VCaP (cell line): ENCODE measurements at regions not wholly inside any gene's neighbourhood (a gene's known extent, or its start where the extent isn't known, plus 50 kb on each side); places are given as distances from the start of the nearest gene placed in this dataset.

ENCODE experiments used
- H3K27ac ChIP-seq: fragments of 450-650 bp; 2 replicates; pipeline ENCODE4 v1.5.1; 2017
- TF ChIP-seq, protein P1 (sequence below): fragments of 450-650 bp; conservative IDR thresholded peaks from 2 replicates; pipeline ENCODE4 v1.5.1; 2017; ENCODE audit warnings: mild to moderate bottlenecking, moderate library complexity

DNA sequence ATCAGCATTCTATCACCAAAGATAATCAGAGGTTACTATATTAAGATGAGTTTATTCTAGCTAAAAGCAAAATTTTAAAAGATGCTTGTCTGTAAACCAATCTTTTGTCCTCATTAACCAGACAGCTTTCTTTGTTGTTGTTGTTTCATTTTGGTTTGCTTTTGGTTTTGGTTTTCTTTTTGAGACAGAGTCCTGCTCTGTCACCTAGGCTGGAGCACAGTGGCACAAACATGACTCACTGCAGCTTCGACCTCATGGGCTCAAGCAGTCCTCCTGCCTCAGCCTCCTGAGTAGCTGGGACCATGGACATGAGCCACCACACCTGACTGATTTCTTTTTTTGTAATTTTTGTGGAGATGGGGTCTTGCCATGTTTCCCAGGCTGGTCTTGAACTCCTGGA lies 102.9 kb downstream of the COX18 start:
- no peak overlapping the region for H3K27ac ChIP-seq
- TF ChIP-seq, protein P1, sequence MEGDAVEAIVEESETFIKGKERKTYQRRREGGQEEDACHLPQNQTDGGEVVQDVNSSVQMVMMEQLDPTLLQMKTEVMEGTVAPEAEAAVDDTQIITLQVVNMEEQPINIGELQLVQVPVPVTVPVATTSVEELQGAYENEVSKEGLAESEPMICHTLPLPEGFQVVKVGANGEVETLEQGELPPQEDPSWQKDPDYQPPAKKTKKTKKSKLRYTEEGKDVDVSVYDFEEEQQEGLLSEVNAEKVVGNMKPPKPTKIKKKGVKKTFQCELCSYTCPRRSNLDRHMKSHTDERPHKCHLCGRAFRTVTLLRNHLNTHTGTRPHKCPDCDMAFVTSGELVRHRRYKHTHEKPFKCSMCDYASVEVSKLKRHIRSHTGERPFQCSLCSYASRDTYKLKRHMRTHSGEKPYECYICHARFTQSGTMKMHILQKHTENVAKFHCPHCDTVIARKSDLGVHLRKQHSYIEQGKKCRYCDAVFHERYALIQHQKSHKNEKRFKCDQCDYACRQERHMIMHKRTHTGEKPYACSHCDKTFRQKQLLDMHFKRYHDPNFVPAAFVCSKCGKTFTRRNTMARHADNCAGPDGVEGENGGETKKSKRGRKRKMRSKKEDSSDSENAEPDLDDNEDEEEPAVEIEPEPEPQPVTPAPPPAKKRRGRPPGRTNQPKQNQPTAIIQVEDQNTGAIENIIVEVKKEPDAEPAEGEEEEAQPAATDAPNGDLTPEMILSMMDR = no peak

DNA sequence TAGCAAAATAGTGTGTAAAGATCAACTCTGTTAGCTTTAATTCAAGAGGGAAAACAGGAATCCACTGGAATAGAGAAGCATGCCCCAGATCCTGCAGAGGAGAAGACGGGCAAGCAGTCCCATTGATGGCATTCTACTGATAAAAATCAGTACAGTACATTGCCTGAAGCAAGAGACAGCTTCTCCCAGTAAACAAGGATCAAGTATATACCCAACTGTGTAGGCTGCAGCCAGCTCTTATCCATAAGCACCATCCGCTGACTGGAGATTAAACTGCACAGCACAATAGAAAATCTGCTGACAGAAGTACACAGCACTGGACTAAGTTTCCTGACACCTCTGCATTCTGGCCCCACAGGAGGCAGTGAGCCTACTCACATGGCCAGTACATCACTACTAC lies 110.1 kb downstream of the COX18 start:
- TF ChIP-seq, protein P1 = no peak; the same call in 1 of the 2 replicates
- no peak overlapping the region for H3K27ac ChIP-seq

DNA sequence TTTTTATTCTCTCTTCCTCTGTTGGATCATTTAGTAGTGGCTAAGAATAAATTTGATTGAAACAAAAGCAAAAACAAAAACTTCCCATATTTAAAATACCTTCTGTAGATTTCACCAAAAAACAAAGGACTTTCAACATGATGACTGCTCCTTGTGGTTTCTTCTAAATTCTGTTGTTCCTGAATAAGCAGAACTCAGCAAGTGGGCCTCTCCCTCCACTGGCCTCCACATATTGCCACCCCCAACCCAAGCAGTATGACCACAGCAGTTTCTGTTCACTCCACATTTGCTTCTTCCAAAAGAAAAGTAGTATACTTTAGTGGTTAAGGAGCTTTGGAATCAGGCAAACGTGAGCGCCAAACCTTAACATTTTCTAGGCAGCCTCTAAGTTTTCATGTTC lies 114.7 kb downstream of the COX18 start:
- TF ChIP-seq, protein P1 = no peak
- peak overlapping the region; percentile 41; the same call in 1 of the 2 replicates for H3K27ac ChIP-seq

DNA sequence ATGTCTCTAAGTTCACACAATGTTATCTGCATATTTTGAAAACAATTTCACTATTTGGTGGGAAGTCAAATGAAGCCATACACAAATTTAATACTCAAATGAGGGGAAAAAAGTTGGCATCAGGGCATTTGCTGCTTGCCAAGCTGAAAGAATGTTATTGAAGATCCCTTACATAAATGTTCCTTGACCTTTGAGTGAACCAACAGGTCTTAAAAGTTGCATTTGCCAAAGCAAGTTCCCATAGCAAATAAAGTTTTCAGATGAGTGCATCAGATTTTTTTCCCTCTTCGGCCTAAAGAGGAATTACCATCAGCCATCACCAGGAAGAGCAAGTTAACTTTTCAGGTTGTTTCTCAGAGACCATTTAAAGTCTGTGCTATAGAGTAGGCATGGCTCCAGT lies 115.9 kb downstream of the COX18 start:
- TF ChIP-seq, protein P1 = no peak
- H3K27ac ChIP-seq = peak overlapping the region; percentile 41

DNA sequence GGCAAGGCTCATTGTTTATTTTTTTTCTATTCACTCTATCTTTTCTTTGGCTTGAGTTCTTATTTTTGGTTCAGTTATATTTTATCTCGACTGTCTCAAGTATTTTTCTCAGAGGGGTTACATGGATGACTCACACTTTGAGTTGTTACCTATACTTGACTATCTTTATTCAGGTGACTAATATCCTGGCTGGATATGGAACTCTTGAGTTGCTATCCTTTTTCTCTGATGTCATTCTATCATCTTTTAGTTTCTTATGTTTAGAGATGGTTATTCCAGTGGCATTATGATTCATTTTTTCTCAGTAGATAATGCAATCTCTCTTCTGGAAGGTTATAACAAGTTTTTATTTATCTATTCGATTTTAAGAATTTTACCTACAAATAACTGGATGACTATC lies 117.9 kb downstream of the COX18 start:
- TF ChIP-seq, protein P1 = no peak
- H3K27ac ChIP-seq = no peak overlapping the region

DNA sequence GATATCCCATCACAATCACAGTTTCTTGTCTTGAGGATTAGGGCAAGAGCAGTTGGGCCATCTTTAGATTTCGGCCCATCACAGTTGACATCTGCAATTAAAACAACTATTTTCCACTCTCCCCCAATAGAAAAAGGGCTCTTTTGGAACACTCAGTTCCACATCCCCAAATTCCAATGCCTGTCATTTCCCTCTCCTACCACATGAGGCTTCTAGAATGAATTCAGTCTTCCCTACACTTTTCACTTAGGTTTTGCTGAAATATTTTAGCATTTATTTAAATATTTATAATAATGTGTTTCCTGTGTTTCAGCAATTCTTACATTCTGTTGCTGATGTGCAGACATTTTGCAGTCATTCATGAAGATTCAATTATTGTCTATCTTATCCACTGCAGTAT lies 118.4 kb downstream of the COX18 start:
- no peak overlapping the region for H3K27ac ChIP-seq
- TF ChIP-seq, protein P1 = peak; percentile 44

DNA sequence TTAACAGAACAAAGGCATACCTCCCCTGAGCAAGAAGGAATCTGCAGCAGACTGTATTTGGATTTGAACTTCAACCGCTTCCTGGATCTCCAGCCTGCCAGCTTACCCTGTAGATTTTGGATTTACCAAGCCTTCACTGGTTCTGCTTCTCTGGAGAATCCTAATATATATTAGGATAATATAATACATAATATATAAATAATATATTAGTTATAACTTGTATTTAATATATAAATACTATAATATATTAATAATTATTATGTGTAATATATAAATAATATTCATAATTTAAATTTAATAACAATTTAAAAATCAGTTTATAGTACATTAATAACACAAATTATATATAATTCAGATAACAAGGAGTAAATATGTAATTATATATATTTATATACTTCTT lies 121.4 kb downstream of the COX18 start:
- H3K27ac ChIP-seq = no peak overlapping the region
- TF ChIP-seq, protein P1 = no peak
